T-helper 2 cell treated with Interferon-gamma antibody and Interleukin-4, amounts not matched to agents 5 μg/mL and 100 μg/mL, for 36 hours (primary cell): ENCODE measurements at regions not wholly inside any gene's neighbourhood (a gene's known extent, or its start where the extent isn't known, plus 50 kb on each side); places are given as distances from the start of the nearest gene placed in this dataset.

Source experiments
- DNase-seq: peaks from one replicate; pipeline ENCODE4 v3.0.0; 2021; ENCODE audit warnings: low spot score
- H3K27ac Mint-ChIP-seq: one replicate; pipeline ENCODE4 v1.8.0; 2021; ENCODE audit warnings: mild to moderate bottlenecking, mixed read lengths
- H3K27me3 Mint-ChIP-seq: one replicate; pipeline ENCODE4 v1.8.0; 2021; ENCODE audit warnings: low read depth, mixed read lengths
- H3K36me3 Mint-ChIP-seq: one replicate; pipeline ENCODE4 v1.8.0; 2021; ENCODE audit warnings: low read depth, mixed read lengths
- H3K4me1 Mint-ChIP-seq: one replicate; pipeline ENCODE4 v1.8.0; 2021; ENCODE audit warnings: low read depth, mixed read lengths
- H3K4me3 Mint-ChIP-seq: one replicate; pipeline ENCODE4 v1.8.0; 2022; ENCODE audit warnings: mild to moderate bottlenecking, moderate library complexity, mixed read lengths
- H3K9me3 Mint-ChIP-seq: one replicate; pipeline ENCODE4 v1.8.0; 2021; ENCODE audit warnings: mixed read lengths

DNA sequence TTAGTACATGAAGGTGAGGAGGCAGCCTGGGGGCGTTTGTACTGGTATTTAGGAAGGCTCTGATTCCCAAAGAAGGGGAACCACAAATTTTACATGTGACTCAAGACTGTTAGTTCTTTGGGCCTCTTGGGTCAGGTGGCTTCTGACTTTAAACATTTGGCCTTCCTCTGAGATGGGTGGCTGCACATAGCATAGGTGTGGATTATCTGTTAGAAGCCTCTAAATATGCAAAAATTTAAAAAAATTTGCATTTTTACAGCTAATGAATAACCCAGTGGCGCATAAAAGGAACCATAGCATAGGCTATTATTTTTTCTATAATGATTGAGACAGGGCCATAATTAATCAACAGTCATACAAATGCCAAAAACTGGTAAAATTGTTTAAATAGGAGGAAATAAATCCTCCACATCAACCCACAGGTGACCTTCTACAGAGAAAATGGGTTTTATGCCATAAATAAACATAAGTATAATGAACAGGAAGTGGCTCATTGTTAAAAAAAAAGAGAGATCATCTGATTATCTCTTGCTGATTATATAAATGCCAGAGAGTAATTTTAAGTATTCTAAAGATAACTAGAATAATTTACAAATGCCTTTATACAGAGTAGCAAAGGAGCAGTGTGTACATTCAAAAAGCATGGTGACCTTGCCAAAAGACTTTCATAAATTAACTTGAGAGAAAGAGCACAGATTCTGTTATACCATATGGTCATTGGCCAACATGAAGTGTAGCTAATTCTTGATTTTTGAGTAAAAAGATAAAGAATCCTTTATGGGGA lies 284.2 kb upstream of the ATP2B1 start:
- H3K27me3 Mint-ChIP-seq: peaks cover 2% of the 10 kb centered on the region
- H3K27ac Mint-ChIP-seq: no peak overlapping the region
- no peaks in the 10 kb centered on the region for H3K9me3 Mint-ChIP-seq
- DNase-seq: no peak
- peaks cover 1% of the 10 kb centered on the region for H3K4me1 Mint-ChIP-seq
- no peaks in the 10 kb centered on the region for H3K36me3 Mint-ChIP-seq
- H3K4me3 Mint-ChIP-seq: no peak overlapping the region

DNA sequence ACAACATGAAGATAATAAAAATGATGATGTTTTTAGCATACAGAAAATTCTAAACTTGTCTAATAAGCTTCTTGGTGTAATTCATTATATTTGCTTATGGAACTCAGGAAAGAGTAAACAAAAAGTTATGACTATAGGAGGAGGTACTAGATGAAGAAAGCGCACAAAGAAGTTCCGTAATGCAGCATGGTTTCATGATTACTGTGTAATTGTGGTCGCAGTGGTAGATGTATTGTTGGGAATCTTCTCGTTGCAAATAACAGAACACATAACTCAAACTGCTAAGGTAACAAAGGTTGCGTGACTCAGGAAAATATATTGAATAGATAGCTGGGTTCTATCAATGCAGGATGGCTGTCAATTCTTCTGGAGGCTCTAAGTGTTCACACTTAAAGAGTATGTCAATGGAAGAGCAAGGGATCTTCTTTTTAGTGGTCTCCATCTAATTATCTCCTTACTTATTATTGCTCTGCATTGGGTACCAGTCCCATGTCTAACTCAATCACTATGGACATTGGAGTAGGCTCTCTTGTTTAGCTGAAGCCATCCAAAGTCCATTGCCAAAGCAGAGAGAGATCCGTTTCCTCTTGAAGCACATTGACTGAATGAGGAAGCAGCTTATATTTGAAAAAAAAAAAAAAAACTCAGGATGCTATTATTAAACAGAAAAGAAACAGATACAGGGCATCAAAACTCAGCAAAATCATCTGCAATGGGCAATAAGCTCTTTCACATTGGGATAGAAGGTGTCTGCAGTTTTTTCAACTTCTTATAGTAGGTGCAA lies 283.4 kb upstream of the ATP2B1 start:
- Mint-ChIP-seq H3K9me3 (no peaks in the 10 kb centered on the region), H3K27ac (no peak overlapping the region), H3K27me3 (peaks cover 2% of the 10 kb centered on the region), H3K4me3 (no peak overlapping the region), H3K4me1 (peaks cover 1% of the 10 kb centered on the region), H3K36me3 (no peaks in the 10 kb centered on the region)
- no peak for DNase-seq

DNA sequence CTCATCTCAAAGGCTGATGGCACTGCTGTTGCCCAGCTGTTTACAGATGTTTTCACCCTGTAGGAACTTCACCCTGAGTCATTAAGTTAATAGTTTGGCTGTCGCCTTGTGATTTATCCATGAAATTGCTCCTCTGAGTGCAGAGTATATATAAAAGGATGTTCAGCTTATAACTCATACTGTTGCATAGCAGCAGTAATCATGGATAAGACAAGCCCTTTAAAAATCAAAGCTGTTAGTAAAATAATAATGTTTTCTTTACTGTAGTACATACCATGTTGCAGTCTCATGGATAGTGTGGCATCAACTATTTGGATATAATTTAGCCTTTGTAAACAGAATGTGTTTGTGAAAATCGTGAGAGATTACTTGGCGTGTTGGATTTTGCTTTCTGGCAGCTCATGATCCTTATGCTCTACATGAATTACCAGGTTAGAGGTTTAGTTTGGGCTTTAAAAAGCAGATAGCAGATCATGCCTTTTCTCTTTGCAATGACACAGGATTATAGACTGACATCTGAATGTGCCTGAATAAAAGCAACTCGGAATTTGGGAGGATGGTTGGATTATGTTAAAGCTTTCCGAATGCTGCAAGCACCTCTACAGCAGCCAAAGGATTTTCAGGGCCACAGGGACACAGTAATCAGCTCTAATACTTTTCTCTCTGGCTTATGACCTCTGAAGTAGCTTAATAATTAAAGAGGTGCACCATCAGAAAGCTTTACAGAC lies 279.7 kb upstream of the ATP2B1 start:
- Mint-ChIP-seq H3K36me3 (no peaks in the 10 kb centered on the region), H3K4me1 (peaks cover 1% of the 10 kb centered on the region), H3K9me3 (no peaks in the 10 kb centered on the region), H3K27me3 (no peaks in the 10 kb centered on the region), H3K4me3 (no peak overlapping the region), H3K27ac (no peak overlapping the region)
- no peak for DNase-seq

DNA sequence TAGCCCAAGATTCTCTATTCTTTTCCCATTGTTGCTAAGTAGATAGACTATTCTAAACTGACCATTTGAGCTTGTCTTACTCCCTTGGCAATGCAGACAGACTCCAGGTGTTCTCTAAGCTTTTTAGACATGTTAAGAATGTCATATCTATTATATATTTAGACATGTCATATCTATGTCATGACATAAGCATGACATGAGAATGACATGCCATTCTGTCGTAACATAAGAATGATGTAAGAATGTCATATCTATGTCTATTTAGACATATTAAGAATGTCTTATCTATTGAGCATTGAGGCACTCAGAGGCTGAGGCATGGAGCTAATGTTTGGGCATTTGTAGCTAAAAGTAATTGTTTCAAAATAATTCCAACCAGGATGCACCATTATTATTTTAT lies 277.3 kb upstream of the ATP2B1 start:
- H3K36me3 Mint-ChIP-seq: no peaks in the 10 kb centered on the region
- H3K27ac Mint-ChIP-seq: no peak overlapping the region

DNA sequence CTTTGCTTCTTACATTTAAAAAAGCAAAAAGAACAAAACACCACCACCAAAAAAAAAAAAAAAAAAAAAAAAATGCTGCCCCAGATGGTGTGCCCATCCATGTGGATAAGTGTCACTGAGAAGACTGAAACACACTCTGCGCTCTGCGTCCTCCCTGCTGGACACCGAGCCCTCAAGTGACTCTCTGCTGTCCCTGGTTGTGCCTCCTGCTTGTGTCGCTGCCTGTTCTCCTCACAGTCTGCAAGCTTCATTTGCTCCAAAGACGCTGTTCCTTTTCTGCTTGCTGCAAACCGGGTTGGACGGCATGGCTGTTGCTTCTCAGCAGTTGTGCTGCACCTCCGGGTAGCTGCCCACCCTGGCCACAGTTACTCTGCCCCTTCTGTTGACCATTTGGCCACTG lies 276.2 kb upstream of the ATP2B1 start:
- no peak overlapping the region for H3K27ac Mint-ChIP-seq
- no peak for DNase-seq
- H3K4me1 Mint-ChIP-seq: peaks cover 3% of the 10 kb centered on the region
- no peaks in the 10 kb centered on the region for H3K9me3 Mint-ChIP-seq
- H3K36me3 Mint-ChIP-seq: no peaks in the 10 kb centered on the region
- no peak overlapping the region for H3K4me3 Mint-ChIP-seq
- no peaks in the 10 kb centered on the region for H3K27me3 Mint-ChIP-seq

More for the DNA sequence above, 277.3 kb upstream of the ATP2B1 start:
- DNase-seq: no peak
- no peaks in the 10 kb centered on the region for H3K9me3 Mint-ChIP-seq
- H3K27me3 Mint-ChIP-seq: no peaks in the 10 kb centered on the region
- H3K4me1 Mint-ChIP-seq: peaks cover 3% of the 10 kb centered on the region
- H3K4me3 Mint-ChIP-seq: no peak overlapping the region

DNA sequence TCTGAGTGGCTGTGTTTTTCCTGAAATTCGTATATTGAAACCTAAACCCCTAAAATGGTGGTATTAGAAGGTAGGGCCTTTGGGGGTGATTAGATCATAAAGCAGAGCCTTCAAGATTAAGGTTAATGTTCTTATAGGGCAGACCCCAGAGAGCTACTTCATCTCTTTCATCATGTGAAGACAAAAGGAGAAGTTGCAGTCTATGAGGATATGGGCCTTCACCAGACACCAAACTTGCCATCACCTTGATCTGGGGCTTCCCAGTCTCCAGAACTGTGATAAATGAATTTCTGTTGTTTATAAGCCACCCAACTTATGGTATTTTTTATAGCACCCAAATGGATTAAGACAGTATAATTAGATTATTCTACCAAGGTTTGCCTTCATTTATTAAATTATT lies 275.0 kb upstream of the ATP2B1 start:
- H3K27ac Mint-ChIP-seq: no peak overlapping the region
- peaks cover 3% of the 10 kb centered on the region for H3K4me1 Mint-ChIP-seq
- no peaks in the 10 kb centered on the region for H3K36me3 Mint-ChIP-seq
- no peak overlapping the region for H3K4me3 Mint-ChIP-seq
- DNase-seq: no peak
- no peaks in the 10 kb centered on the region for H3K9me3 Mint-ChIP-seq
- no peaks in the 10 kb centered on the region for H3K27me3 Mint-ChIP-seq

DNA sequence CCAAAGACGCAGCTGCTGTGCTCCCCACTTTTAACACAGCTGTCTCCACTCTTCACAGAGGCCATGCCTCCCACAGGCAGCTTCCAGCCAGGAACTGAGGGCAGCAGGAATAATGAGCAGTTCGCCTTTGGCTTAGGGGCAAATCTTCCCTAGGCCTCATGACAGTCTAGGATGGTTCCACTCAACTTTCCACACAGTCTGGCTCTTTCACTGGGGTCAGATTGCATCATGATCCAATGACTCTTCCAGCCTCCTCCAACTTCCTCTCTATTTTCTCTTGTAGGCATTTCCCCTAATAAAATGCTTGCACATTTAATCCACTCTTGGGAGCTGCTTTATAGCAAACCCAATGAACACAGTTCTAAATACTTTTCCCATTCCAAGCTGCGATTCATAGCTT lies 271.6 kb upstream of the ATP2B1 start:
- no peak for DNase-seq
- H3K4me3 Mint-ChIP-seq: no peak overlapping the region
- H3K36me3 Mint-ChIP-seq: no peaks in the 10 kb centered on the region
- peaks cover 4% of the 10 kb centered on the region for H3K27me3 Mint-ChIP-seq
- no peaks in the 10 kb centered on the region for H3K9me3 Mint-ChIP-seq
- H3K27ac Mint-ChIP-seq: no peak overlapping the region
- peaks cover 5% of the 10 kb centered on the region for H3K4me1 Mint-ChIP-seq

DNA sequence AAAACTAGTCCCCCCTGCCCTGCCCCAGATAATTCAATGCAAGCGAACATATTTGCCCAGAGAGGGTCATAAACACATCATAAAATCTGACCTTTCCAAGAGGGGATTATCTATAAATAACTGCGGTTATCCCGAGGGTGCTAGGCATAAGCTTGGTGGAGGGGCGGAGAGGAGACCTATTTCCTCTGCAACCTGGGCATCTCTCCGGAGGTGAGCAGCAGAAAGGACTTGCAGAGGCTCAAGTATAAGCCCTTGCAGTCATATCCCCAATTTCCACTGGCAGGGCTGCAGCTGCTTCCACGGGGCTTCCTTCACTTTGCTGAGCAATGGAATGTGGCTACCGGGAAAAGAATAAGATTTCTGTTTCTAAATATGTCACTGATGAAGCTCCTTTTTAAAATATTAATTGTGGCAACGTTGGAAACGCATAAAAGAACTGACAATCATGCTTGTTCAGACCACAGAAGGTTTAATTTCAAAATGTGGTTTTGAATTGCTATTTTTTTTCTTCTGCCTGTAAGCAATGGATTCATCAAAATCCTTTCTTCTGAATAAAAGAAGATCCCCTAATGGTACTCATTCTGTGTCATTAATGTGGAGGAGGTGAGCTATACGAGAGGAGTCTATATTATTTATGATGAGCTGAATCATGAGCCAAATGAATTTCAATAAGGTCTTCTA lies 268.9 kb upstream of the ATP2B1 start:
- H3K36me3 Mint-ChIP-seq: no peaks in the 10 kb centered on the region
- H3K27ac Mint-ChIP-seq: no peak overlapping the region
- peaks cover 5% of the 10 kb centered on the region for H3K4me1 Mint-ChIP-seq
- H3K9me3 Mint-ChIP-seq: no peaks in the 10 kb centered on the region
- no peak overlapping the region for H3K4me3 Mint-ChIP-seq
- peaks cover 4% of the 10 kb centered on the region for H3K27me3 Mint-ChIP-seq
- no peak for DNase-seq

DNA sequence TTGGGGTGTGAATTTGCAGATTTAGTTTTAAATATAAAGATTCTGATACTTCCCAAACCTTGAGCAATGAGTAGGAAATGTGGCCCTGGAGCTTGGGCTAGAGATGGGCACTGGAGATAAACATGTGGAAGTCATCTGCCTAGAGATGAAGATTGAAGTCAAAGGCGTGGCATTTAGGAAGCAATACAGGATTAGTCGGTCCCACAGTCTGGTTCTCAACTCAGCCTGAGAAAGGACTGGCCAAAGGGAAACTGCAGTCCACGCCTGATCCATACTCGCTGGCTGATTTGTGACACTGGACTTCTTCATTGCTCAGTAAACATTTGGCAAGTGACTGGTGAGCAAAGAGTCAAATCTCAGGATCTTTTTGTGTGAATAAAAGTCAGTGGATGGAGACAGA lies 268.2 kb upstream of the ATP2B1 start:
- Mint-ChIP-seq H3K27ac (no peak overlapping the region), H3K27me3 (peaks cover 4% of the 10 kb centered on the region), H3K36me3 (no peaks in the 10 kb centered on the region), H3K4me1 (peaks cover 5% of the 10 kb centered on the region), H3K9me3 (no peaks in the 10 kb centered on the region), H3K4me3 (no peak overlapping the region)
- DNase-seq: no peak

DNA sequence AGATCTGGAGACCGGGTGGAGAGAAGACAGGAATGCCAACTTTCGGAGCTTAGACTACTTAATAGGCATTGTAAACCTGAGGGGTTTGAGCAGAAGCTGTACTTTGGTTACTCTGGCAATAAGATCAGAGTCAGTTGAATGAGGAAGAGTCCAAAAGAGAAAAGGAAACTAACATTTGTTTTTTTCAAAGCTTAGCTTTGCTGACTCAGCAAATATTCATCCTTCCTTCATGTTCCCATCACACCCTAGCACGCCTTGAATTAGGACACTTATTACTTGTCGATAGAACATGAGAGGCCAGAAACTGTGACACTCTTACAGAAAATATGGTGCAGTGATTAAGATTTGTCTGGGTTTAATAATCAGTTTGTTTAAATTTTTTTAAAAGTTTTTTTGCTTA lies 266.9 kb upstream of the ATP2B1 start:
- Mint-ChIP-seq H3K36me3 (no peaks in the 10 kb centered on the region), H3K4me3 (no peak overlapping the region), H3K9me3 (no peaks in the 10 kb centered on the region), H3K4me1 (peaks cover 7% of the 10 kb centered on the region), H3K27me3 (peaks cover 4% of the 10 kb centered on the region), H3K27ac (no peak overlapping the region)
- DNase-seq: no peak

DNA sequence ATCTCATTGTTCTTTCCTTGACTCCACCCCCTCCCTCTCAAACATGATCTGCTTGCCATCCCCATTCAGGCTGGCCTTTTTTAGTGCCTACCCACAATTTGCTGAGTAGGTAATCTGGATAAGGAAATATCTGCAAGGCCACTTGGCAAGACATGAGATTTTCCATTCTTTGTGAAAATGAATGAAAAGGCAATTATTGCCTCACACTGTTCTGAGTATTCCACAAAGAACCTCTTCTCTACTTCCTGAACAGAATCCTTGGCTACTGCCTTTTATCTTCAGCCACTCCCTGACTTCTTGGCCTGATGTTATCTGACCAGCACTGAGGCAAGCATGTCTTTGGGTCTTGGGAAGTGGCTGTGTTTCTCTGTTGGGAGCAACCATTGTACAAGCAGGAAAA lies 263.2 kb upstream of the ATP2B1 start:
- Mint-ChIP-seq H3K9me3 (no peaks in the 10 kb centered on the region), H3K36me3 (no peaks in the 10 kb centered on the region), H3K27me3 (peaks cover 5% of the 10 kb centered on the region), H3K27ac (no peak overlapping the region), H3K4me1 (peaks cover 7% of the 10 kb centered on the region), H3K4me3 (no peak overlapping the region)
- no peak for DNase-seq

DNA sequence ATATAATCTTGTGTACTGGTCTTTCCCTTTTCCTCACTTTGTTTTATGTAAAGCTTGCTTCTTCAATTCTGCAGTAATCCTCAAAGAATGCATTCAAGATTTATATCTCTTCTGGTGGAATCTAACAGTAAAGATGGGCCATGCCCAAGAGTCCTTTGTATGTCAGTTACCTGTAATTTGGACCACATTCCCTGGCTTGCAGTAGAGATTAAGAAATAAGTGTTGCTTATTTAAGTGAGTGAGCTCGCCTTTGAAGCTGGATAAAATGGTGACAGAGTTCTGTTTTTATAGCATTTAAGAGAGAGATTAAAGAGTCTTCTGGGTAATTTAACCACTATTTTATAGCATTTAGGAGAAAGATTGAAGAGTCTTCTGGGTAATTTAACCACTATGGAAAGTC lies 262.1 kb upstream of the ATP2B1 start:
- Mint-ChIP-seq H3K36me3 (no peaks in the 10 kb centered on the region), H3K4me1 (peaks cover 5% of the 10 kb centered on the region), H3K27me3 (peaks cover 3% of the 10 kb centered on the region), H3K9me3 (no peaks in the 10 kb centered on the region), H3K27ac (no peak overlapping the region), H3K4me3 (no peak overlapping the region)
- DNase-seq: no peak

DNA sequence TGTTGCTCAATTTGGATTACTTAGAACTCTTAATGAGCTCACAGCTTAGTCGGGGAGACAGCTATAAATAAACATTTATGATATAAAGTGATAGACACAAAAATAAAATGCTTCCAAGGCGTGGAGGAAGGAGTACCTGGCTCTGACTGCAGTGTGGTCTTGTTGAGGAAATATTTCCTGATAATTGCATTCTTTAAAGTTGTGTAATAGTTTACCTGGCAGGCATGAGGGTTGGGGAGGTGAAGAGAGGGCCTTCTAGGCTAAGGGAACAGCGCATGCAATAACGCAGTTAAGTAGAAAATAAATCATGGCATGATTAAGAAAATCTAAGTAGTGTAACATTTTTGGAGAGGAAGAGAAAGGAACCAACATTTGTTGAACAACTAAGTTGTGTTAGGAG lies 260.5 kb upstream of the ATP2B1 start:
- Mint-ChIP-seq H3K4me3 (no peak overlapping the region), H3K9me3 (no peaks in the 10 kb centered on the region), H3K4me1 (peaks cover 5% of the 10 kb centered on the region), H3K27ac (no peak overlapping the region), H3K27me3 (peaks cover 3% of the 10 kb centered on the region), H3K36me3 (no peaks in the 10 kb centered on the region)
- DNase-seq: no peak
